GM12865 (cell line): ENCODE measurements at regions not wholly inside any gene's neighbourhood (a gene's known extent, or its start where the extent isn't known, plus 50 kb on each side); places are given as distances from the start of the nearest gene placed in this dataset.

ENCODE experiments used
- DNase-seq: peaks from one replicate; pipeline ENCODE4 v3.0.0; 2010; ENCODE audit warnings: low read depth
- H3K4me3 ChIP-seq: 2 replicates; pipeline ENCODE4 v1.5.1; 2011; ENCODE audit warnings: mild to moderate bottlenecking, low read depth, low read length, control low read depth
- TF ChIP-seq, protein P1 (sequence below): IDR thresholded peaks from 2 replicates; pipeline ENCODE4 v1.5.1; 2011; ENCODE audit warnings: low read length, control low read depth, low read depth, inconsistent platforms; ENCODE audit not compliant: insufficient read depth; ENCODE audit errors: missing control alignments

GRCh38 chr5:166503506-166503905 lies 1787.9 kb upstream of the WWC1 start:
- no peak overlapping the region for H3K4me3 ChIP-seq
- no peak for DNase-seq
- TF ChIP-seq, protein P1, sequence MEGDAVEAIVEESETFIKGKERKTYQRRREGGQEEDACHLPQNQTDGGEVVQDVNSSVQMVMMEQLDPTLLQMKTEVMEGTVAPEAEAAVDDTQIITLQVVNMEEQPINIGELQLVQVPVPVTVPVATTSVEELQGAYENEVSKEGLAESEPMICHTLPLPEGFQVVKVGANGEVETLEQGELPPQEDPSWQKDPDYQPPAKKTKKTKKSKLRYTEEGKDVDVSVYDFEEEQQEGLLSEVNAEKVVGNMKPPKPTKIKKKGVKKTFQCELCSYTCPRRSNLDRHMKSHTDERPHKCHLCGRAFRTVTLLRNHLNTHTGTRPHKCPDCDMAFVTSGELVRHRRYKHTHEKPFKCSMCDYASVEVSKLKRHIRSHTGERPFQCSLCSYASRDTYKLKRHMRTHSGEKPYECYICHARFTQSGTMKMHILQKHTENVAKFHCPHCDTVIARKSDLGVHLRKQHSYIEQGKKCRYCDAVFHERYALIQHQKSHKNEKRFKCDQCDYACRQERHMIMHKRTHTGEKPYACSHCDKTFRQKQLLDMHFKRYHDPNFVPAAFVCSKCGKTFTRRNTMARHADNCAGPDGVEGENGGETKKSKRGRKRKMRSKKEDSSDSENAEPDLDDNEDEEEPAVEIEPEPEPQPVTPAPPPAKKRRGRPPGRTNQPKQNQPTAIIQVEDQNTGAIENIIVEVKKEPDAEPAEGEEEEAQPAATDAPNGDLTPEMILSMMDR: no peak

DNA sequence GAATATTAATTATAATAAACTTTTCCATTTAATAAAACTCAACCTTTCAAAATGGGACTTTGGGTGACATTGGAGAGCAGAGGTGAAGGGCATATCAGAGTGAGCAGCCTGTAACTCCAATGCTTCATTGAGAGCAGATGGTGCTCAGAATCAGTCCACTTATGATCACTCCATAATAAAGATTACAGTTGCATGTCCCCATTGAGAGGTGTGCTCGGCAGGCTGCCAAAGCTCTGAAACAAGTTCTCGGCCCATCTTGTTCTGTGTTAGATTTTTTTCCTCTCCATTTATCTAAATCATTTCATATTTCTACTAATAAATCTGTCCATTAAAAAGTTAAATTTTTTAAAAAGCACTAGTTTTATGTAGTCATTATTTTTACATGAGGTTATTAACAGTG lies 1786.4 kb upstream of the WWC1 start:
- no peak overlapping the region for H3K4me3 ChIP-seq
- no peak for DNase-seq
- TF ChIP-seq, protein P1: no peak

- TF ChIP-seq, protein P1: no peak
- H3K4me3 ChIP-seq: no peak overlapping the region
- no peak for DNase-seq
These were observed 1785.9 kb upstream of the WWC1 start for GRCh38 chr5:166505544-166505943.

DNA sequence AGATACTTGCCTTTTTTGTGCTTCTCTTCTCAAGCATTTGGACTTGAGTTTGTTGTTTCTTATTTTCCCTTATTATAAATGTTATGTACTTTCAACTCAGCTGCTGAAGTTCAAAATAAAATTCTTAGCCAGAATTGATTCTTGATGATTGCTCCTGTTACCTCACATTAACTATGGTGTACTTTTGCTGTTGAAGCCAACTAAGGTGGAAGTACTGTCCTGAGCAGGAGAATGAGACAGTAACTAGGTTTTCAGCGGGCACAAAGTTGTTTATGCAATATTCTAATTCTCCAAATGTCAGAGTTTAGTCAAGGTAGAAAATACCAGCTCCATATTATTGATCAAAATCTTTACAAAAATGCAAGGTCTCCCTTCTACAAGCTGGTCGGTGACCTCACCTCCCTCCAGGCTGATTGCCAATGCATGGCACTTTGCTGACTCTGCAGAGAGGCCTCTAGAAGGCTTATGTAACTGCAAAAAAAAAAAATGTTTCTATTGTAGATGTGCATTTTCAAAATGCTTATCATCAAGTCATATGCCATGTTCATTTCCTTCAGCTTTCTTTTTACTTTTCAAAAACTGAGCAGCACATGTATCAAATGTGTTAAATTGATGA lies 1783.5 kb upstream of the WWC1 start:
- TF ChIP-seq, protein P1: no peak
- no peak for DNase-seq
- no peak overlapping the region for H3K4me3 ChIP-seq

DNA sequence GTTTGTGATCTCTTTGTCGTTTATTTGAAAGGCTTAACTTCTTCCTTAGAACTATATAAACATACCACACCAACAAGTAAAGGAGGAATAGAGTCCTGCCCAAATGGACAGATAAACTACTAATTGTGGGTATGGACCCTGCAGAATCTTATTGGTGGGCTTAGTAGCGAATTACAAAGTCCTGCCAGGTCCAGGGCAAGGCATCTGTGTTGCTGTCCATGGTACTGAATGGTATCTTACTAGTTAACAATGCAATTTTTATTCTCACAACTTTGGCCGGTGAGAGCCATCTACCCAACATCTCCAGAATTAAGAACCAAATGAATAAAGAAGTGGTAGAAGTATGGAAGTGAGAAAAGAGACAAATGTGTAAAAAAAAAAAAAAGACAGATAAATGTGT lies 1782.4 kb upstream of the WWC1 start:
- no peak overlapping the region for H3K4me3 ChIP-seq
- TF ChIP-seq, protein P1: no peak
- no peak for DNase-seq

DNA sequence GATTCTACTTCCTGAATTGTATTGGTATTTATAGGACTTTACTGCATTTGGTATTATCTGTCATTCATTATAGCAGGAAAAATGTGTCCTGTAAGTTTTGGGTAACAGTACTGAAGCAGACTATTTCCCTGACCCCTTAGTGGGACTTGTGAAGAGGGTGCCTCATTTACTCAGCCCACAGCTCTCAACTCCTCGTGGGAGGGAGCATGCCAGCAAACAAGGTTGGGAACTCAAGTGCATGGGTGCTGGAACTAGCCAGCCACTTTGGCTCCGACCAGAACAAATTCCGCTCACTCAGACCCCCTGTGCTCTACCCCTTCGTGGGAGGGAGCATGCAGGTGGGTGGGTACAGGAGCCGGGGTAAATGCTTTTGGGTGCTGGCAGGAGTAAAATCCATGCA lies 1773.5 kb upstream of the WWC1 start:
- no peak for DNase-seq
- H3K4me3 ChIP-seq: no peak overlapping the region
- TF ChIP-seq, protein P1: no peak

GRCh38 chr5:166523206-166523605 lies 1768.2 kb upstream of the WWC1 start:
- TF ChIP-seq, protein P1: no peak
- no peak for DNase-seq
- H3K4me3 ChIP-seq: no peak overlapping the region
